OCI-LY3 (cell line): ENCODE measurements at regions not wholly inside any gene's neighbourhood (a gene's known extent, or its start where the extent isn't known, plus 50 kb on each side); places are given as distances from the start of the nearest gene placed in this dataset.
"Not testable (repeated sequence)": the region's sequence is repeated elsewhere in the genome, so short reads cannot be mapped to it uniquely, and the experiment has no call there.

Source experiments
- H2AFZ ChIP-seq: fragments of 200-600, 300-600 bp; shearing (Covaris generic); 2 replicates; pipeline ENCODE4 v1.6.0; 2014; ENCODE audit warnings: antibody characterized with exemption, low read depth, low read length
- H3K27ac ChIP-seq: fragments of 200-600, 300-600 bp; sonication (generic); 2 replicates; pipeline ENCODE4 v1.5.1; 2014; ENCODE audit warnings: mild to moderate bottlenecking, low read length, moderate library complexity, mixed read lengths
- H3K27me3 ChIP-seq: fragments of 200-600, 300-600 bp; sonication (generic); 2 replicates; pipeline ENCODE4 v1.6.1; 2014; ENCODE audit warnings: low read depth, low read length, mixed read lengths
- H3K36me3 ChIP-seq: fragments of 200-600, 300-600 bp; sonication (generic); replicated peaks from 2 replicates; pipeline ENCODE3; 2014; ENCODE audit warnings: low read depth, low read length, mixed read lengths
- H3K4me1 ChIP-seq: fragments of 300-600, 200-600 bp; sonication (generic); 2 replicates; pipeline ENCODE4 v1.6.1; 2014; ENCODE audit warnings: low read length, mixed read lengths
- H3K4me2 ChIP-seq: fragments of 200-600, 300-600 bp; sonication (generic); 2 replicates; pipeline ENCODE4 v1.6.1; 2014; ENCODE audit warnings: low read length, mixed read lengths
- H3K4me3 ChIP-seq: fragments of 300-600, 200-600 bp; sonication (generic); 2 replicates; pipeline ENCODE4 v1.5.1; 2014; ENCODE audit warnings: antibody characterized with exemption, mild to moderate bottlenecking, low read length, moderate library complexity
- H3K79me2 ChIP-seq: fragments of 300-600, 200-600 bp; shearing (Covaris generic); 2 replicates; pipeline ENCODE4 v1.6.1; 2014; ENCODE audit warnings: mild to moderate bottlenecking, low read length, mixed read lengths
- H3K9ac ChIP-seq: fragments of 300-600, 200-600 bp; shearing (Covaris generic); 2 replicates; pipeline ENCODE4 v1.6.0; 2014; ENCODE audit warnings: mild to moderate bottlenecking, low read length, moderate library complexity
- H3K9me3 ChIP-seq: fragments of 200-600, 300-600 bp; shearing (Covaris generic); 2 replicates; pipeline ENCODE4 v1.6.1; 2014; ENCODE audit warnings: low read length, mixed read lengths; ENCODE audit not compliant: insufficient read depth
- H4K20me1 ChIP-seq: fragments of 200-600, 300-600 bp; sonication (generic); 2 replicates; pipeline ENCODE4 v1.6.1; 2016; ENCODE audit warnings: low read length, mixed read lengths; ENCODE audit not compliant: insufficient read depth
- CTCF ChIP-seq: fragments of 200-600, 300-600 bp; sonication (generic); IDR thresholded peaks from 2 replicates; pipeline ENCODE4 v1.5.1; 2014; ENCODE audit warnings: antibody characterized with exemption, low read length, low read depth
- EZH2phosphoT487 ChIP-seq: fragments of 200-600 bp; shearing (Covaris generic); IDR thresholded peaks from 2 replicates; pipeline ENCODE4 v1.6.1; 2018; ENCODE audit warnings: antibody characterized with exemption, mixed run types, low read depth

- Histone ChIP-seq H3K27me3 (no peaks in the 10 kb centered on the region), H2AFZ (no peak overlapping the region), H3K4me1 (no peaks in the 10 kb centered on the region), H3K4me2 (no peak overlapping the region), H3K9ac (no peak overlapping the region), H3K27ac (no peak overlapping the region), H4K20me1 (no peaks in the 10 kb centered on the region), H3K36me3 (no peaks in the 10 kb centered on the region), H3K4me3 (no peak overlapping the region), H3K9me3 (no peaks in the 10 kb centered on the region), H3K79me2 (no peaks in the 10 kb centered on the region)
- TF ChIP-seq EZH2phosphoT487: no peak
- peak; percentile 47 for TF ChIP-seq CTCF
Observed at GRCh38 chr2:82023710-82024109, 1719.2 kb upstream of the LRRTM1 start.

- Histone ChIP-seq H3K27ac (no peak overlapping the region), H4K20me1 (no peaks in the 10 kb centered on the region), H3K4me3 (no peak overlapping the region), H3K9me3 (no peaks in the 10 kb centered on the region), H3K9ac (no peak overlapping the region), H2AFZ (no peak overlapping the region), H3K4me1 (no peaks in the 10 kb centered on the region), H3K4me2 (no peak overlapping the region), H3K79me2 (no peaks in the 10 kb centered on the region), H3K36me3 (no peaks in the 10 kb centered on the region), H3K27me3 (no peaks in the 10 kb centered on the region)
- TF ChIP-seq CTCF (no peak), EZH2phosphoT487 (no peak)
Observed at GRCh38 chr2:82013641-82014040, 1709.1 kb upstream of the LRRTM1 start.

GRCh38 chr2:82007071-82007664, 1702.6 kb upstream of the LRRTM1 start:
- Histone ChIP-seq H3K36me3 (no peaks in the 10 kb centered on the region), H3K9ac (no peak overlapping the region), H2AFZ (no peak overlapping the region), H3K4me1 (no peaks in the 10 kb centered on the region), H3K4me2 (no peak overlapping the region), H3K9me3 (no peaks in the 10 kb centered on the region), H3K79me2 (no peaks in the 10 kb centered on the region), H4K20me1 (no peaks in the 10 kb centered on the region), H3K4me3 (no peak overlapping the region), H3K27ac (no peak overlapping the region), H3K27me3 (no peaks in the 10 kb centered on the region)
- TF ChIP-seq EZH2phosphoT487 (no peak), CTCF (no peak)

GRCh38 chr2:82005889-82006288, 1701.3 kb upstream of the LRRTM1 start:
- H3K79me2 ChIP-seq: not testable (repeated sequence)

More at GRCh38 chr2:82005889-82006288, 1701.3 kb upstream of the LRRTM1 start:
- H3K9ac ChIP-seq, H3K27me3 ChIP-seq, H3K36me3 ChIP-seq, H2AFZ ChIP-seq, H3K4me3 ChIP-seq, H4K20me1 ChIP-seq, H3K4me2 ChIP-seq, H3K27ac ChIP-seq, H3K9me3 ChIP-seq: not testable (repeated sequence)
- peaks cover 10% of the 10 kb centered on the region for H3K4me1 ChIP-seq
